ENCODE measurements at regions not wholly inside any gene's neighbourhood (a gene's known extent, or its start where the extent isn't known, plus 50 kb on each side); places are given as distances from the start of the nearest gene placed in this dataset.

- no peak for TF ChIP-seq CTCF (IDR thresholded peaks at IDR 0.05; ENCODE audit: poor library complexity)
- no peak for TF ChIP-seq EZH2 (IDR thresholded peaks at IDR 0.05; ENCODE audit: borderline replicate concordance)
These were observed 62.6 kb upstream of the DHX40 start for GRCh38 chr17:59502800-59503199.

Measured in hepatocyte (in vitro differentiated cells).